ENCODE measurements at regions not wholly inside any gene's neighbourhood (a gene's known extent, or its start where the extent isn't known, plus 50 kb on each side); places are given as distances from the start of the nearest gene placed in this dataset.

DNA sequence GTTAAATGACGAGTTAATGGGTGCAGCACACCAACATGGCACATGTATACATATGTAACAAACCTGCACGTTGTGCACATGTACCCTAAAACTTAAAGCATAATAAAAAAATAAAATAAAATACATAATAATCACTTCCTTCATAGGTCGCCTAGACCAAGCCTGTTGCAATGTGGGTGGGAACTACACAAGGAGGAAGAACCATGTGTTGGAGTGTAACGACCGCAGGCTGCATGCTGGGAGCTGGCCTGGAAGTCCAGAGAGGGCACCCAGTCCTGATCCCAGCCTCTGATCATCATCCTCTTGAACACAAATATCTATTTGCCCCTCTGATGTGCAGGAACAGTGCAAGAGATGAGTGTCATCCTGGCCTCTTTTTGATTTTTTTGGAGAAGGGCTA lies 224.7 kb upstream of the ASIC2 start:
- no peak for DNase-seq
- Histone ChIP-seq H3K36me3 (no peaks in the 10 kb centered on the region), H3K9me3 (no peaks in the 10 kb centered on the region), H3K4me3 (ENCODE audit: low read depth, low read length) (no peak overlapping the region), H3K4me1 (peaks cover 2% of the 10 kb centered on the region; the same call in 1 of the 2 replicates), H3K27me3 (no peaks in the 10 kb centered on the region)
- TF ChIP-seq, protein P1, sequence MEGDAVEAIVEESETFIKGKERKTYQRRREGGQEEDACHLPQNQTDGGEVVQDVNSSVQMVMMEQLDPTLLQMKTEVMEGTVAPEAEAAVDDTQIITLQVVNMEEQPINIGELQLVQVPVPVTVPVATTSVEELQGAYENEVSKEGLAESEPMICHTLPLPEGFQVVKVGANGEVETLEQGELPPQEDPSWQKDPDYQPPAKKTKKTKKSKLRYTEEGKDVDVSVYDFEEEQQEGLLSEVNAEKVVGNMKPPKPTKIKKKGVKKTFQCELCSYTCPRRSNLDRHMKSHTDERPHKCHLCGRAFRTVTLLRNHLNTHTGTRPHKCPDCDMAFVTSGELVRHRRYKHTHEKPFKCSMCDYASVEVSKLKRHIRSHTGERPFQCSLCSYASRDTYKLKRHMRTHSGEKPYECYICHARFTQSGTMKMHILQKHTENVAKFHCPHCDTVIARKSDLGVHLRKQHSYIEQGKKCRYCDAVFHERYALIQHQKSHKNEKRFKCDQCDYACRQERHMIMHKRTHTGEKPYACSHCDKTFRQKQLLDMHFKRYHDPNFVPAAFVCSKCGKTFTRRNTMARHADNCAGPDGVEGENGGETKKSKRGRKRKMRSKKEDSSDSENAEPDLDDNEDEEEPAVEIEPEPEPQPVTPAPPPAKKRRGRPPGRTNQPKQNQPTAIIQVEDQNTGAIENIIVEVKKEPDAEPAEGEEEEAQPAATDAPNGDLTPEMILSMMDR (IDR thresholded peaks at IDR 0.05; ENCODE audit: low read depth, low read length) = no peak

DNA sequence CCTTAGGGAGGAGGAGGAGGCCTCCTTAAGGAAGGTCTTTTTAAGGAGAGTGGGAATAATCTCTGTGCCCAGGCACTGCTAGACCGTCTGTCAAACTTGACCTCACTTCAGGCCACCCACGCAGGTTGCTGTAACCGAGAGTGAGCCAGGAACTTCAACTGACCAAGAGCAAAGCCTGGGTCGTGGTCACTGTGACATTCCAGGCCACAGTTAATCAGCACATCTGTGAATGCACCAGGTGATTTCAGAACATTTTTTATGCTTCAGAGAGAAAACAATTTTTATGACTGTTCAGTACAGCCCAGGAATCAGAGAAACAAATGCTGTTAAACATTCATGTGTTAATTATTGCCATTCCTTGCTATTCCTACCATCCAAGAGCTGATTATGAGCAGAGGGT lies 226.6 kb upstream of the ASIC2 start:
- Histone ChIP-seq H3K4me3 (ENCODE audit: low read depth, low read length) (no peak overlapping the region), H3K9me3 (no peaks in the 10 kb centered on the region), H3K4me1 (peaks cover 2% of the 10 kb centered on the region; the same call in 1 of the 2 replicates), H3K36me3 (no peaks in the 10 kb centered on the region), H3K27me3 (no peaks in the 10 kb centered on the region)
- TF ChIP-seq, protein P1 (IDR thresholded peaks at IDR 0.05; ENCODE audit: low read depth, low read length) = no peak
- no peak for DNase-seq

DNA sequence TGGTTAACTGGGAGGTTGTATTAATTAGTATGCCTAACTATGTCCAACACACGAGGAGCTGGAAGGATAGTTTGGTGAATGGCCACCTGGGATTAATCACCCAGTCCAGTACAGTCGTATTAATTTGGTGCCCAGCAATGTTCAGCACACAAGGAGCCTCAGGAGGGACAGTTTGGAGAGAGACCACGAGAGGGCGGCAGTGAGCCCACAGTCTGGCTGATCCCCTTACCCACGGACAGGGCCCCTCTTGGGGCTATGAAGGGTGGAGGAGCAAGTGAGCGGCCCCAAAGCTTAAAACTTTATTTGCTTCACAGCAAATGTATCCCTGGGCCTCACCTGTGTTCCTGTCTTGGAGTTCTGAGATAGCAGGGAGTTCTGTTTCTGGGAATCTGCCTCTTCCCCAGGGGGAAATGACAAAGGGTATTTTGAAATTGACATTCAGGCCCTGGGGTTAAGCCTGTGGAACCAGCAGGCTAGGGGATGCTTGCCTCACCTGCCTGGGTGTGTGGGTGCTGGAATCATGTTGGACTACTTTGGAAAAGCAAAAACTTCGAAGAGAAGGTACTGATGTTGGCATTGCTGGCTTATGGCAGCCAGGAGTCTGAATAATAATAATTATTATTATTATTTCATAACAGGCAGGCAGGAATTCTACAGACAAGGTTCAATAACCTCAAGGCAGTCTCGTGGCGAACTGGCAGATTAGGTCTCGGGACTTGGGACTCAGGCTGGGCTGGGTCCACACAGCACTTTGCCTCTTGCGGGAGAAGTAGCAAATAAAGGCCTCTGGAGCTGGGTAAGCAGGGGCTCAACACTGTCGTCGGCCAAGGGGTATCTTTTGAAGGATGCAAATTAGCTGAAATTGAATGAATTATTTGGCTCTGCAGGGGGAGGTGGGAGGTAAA lies 227.6 kb upstream of the ASIC2 start:
- DNase-seq = peak; percentile 74
- H3K4me3 ChIP-seq (ENCODE audit: low read depth, low read length) = no peak overlapping the region
- no peaks in the 10 kb centered on the region for H3K36me3 ChIP-seq
- no peaks in the 10 kb centered on the region for H3K27me3 ChIP-seq
- peaks cover 2% of the 10 kb centered on the region; the same call in 1 of the 2 replicates for H3K4me1 ChIP-seq
- no peaks in the 10 kb centered on the region for H3K9me3 ChIP-seq
- TF ChIP-seq, protein P1 (IDR thresholded peaks at IDR 0.05; ENCODE audit: low read depth, low read length) = peak; percentile 94

DNA sequence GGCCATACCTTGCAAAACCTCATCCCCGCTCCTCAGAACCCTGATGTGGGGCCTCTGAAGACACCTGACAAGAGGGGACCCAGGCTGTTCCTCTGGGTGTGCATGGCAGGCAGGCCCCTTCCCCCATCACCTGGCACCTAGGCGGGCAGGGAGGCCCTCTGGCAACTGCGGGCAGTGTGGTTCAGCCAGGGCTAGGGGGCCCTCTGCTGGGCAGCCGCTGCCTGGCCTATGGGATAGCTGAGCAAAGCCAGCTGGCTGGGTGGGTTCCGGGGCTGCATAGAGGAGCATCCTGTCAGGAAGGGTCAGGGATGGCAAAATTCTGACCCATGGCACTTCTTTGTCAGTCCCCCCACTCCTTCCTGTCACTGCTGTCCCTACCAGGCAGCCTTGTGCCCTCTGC lies 228.7 kb upstream of the ASIC2 start:
- H3K4me3 ChIP-seq (ENCODE audit: low read depth, low read length) = no peak overlapping the region
- H3K9me3 ChIP-seq = no peaks in the 10 kb centered on the region
- no peaks in the 10 kb centered on the region for H3K4me1 ChIP-seq
- TF ChIP-seq, protein P1 (IDR thresholded peaks at IDR 0.05; ENCODE audit: low read depth, low read length) = peak; percentile 62
- DNase-seq = peak; percentile 66
- no peaks in the 10 kb centered on the region for H3K36me3 ChIP-seq
- no peaks in the 10 kb centered on the region for H3K27me3 ChIP-seq

DNA sequence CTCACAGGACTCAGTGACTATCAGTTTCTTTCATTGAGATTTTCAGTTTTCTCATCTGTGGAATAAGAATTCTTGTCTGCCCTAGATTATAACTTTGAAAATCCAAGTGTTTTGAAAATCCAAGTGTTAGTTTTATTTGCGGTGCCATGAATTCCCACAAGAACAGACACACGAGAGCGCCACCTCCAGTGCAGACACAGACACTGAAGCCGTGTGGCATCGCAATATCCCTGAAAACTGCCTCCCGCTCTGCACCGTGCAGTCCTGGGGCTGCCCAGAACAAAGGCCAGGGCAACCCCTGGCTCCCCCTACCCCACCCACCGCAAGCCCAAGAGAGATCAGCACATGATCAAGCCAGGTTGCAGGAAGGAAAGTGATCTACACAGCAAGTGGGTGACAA lies 229.5 kb upstream of the ASIC2 start:
- H3K4me1 ChIP-seq = no peaks in the 10 kb centered on the region
- DNase-seq = no peak
- TF ChIP-seq, protein P1 (IDR thresholded peaks at IDR 0.05; ENCODE audit: low read depth, low read length) = peak; percentile 33
- no peaks in the 10 kb centered on the region for H3K27me3 ChIP-seq
- H3K36me3 ChIP-seq = no peaks in the 10 kb centered on the region
- H3K4me3 ChIP-seq (ENCODE audit: low read depth, low read length) = no peak overlapping the region
- H3K9me3 ChIP-seq = no peaks in the 10 kb centered on the region

DNA sequence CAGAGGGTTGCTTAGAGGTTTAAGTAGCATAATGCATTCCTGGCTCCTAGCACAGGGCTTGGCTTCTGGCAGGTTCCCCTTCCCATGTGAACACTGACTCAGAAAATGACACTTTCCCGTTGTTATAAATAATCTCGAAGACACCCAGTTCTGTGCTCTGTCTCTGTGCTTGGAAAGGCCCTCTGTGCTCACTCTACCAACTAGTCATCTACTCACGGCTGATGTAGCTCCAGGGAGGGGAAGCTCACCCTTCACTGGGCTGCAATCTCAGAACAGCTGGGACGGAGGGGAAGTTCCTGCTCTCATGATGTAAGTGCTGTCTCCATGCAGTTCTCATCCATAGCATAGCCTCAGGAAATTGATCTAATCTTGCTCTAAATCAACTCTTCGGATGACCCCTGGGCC lies 230.5 kb upstream of the ASIC2 start:
- H3K9me3 ChIP-seq = no peaks in the 10 kb centered on the region
- no peak for DNase-seq
- no peaks in the 10 kb centered on the region for H3K36me3 ChIP-seq
- no peaks in the 10 kb centered on the region for H3K27me3 ChIP-seq
- H3K4me3 ChIP-seq (ENCODE audit: low read depth, low read length) = no peak overlapping the region
- no peaks in the 10 kb centered on the region for H3K4me1 ChIP-seq
- TF ChIP-seq, protein P1 (IDR thresholded peaks at IDR 0.05; ENCODE audit: low read depth, low read length) = no peak
